Stimulated activated naive CD8-positive, alpha-beta T cell treated with anti-CD3 and anti-CD28 coated beads, Interleukin-15, amount 100 ng/mL, for 72 hours (primary cell): ENCODE measurements at regions not wholly inside any gene's neighbourhood (a gene's known extent, or its start where the extent isn't known, plus 50 kb on each side); places are given as distances from the start of the nearest gene placed in this dataset.

ENCODE experiments used
- ATAC-seq: fragments of 150-1000 bp; cut with Tn5 transposase; 2 replicates; pipeline ENCODE4 v1.10.0; 2021; ENCODE audit warnings: mild to moderate bottlenecking, moderate library complexity
- DNase-seq, 2 donors: peaks; one replicate each; pipeline ENCODE4 v3.0.0; 2021 to 2022
- H3K27ac Mint-ChIP-seq, 2 donors: one replicate each; pipeline ENCODE4 v1.8.0; 2022; ENCODE audit warnings: mild to moderate bottlenecking in 2 of 2, mixed read lengths in 2 of 2, moderate library complexity in 2 of 2
- H3K27me3 Mint-ChIP-seq: one replicate; pipeline ENCODE4 v1.8.0; 2022; ENCODE audit warnings: mixed read lengths
- H3K4me1 Mint-ChIP-seq: one replicate; pipeline ENCODE4 v1.8.0; 2022; ENCODE audit warnings: mild to moderate bottlenecking, mixed read lengths
- H3K4me3 Mint-ChIP-seq, 2 donors: one replicate each; pipeline ENCODE4 v1.8.0; 2022; ENCODE audit warnings: mild to moderate bottlenecking in 2 of 2, mixed read lengths in 2 of 2, moderate library complexity in 1 of 2
- H3K9me3 Mint-ChIP-seq, 2 donors: one replicate each; pipeline ENCODE4 v1.8.0; 2022; ENCODE audit warnings: mixed read lengths in 2 of 2

DNA sequence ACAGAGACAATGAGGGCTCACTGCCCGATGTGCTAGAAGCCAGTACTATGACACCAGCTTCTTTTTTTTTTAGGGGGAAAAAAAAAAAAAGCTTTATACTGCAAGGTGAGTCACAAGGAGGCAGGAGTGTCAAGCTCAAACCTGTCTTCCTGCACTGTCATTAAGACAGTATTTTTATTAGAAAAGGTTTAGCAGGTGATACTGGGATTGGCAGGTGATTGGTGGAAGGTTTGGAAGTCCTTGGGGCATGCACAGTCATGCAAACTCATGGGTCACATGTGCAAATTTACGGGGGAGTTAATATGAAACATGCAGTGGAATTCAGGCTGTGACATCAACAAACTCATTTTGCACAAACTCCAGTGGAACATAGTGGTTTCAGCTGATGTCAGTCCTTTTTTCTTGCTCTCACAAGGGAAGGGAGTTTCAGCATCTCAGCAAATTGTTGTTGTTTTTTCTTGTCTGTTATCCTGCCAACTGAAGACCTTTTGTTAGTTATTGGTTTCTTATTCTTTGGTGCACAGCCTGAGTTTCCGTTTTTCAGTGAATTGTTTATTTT lies 530.6 kb downstream of the ANKRD7 start:
- H3K9me3 Mint-ChIP-seq = peaks cover 0 to 7% of the 10 kb centered on the region in 2 donors
- no peak for ATAC-seq
- H3K4me3 Mint-ChIP-seq = no peak overlapping the region
- H3K27me3 Mint-ChIP-seq = no peaks in the 10 kb centered on the region
- DNase-seq = no peak
- no peak overlapping the region for H3K27ac Mint-ChIP-seq
- H3K4me1 Mint-ChIP-seq = no peaks in the 10 kb centered on the region

DNA sequence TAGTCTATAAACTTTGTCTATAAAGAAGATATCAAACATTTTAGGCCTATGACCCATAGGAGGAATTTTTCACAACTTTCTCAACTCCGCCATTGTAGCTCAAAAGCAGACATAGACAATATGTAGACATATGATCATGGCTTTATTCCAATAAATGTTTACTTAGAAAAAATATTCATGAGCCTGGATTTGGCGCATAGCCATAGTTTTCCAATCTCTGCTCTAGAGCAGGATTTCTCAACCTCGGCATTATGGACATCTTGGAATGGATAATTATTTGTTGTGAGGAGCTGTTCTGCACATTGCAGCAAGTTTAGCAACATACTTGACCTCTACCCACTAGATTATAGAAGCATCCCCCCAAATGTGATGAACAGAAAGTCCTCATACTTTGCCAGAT lies 532.6 kb downstream of the ANKRD7 start:
- Mint-ChIP-seq H3K4me3 (no peak overlapping the region), H3K9me3 (no peaks in the 10 kb centered on the region), H3K27me3 (no peaks in the 10 kb centered on the region), H3K27ac (no peak overlapping the region), H3K4me1 (no peaks in the 10 kb centered on the region)
- ATAC-seq (no peak), DNase-seq (no peak)

DNA sequence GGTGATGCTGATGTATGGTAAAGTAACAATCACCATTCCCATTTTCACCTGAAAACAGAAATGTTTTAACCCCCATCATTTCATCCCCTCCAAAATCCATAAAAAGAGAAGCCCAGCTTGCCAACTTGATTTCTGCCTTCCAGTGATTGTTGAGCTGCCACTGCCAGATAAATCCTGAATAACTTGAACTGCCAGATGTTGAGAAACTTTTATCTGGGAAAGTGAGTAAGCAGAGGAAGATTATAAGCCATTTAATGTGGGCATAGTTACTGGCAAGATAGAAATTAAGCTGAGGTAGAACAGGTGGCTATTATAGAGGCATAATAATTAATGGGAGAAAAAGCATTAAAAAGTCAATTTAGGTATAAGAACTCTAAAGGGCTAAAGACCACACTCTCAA lies 534.1 kb downstream of the ANKRD7 start:
- DNase-seq = no peak
- Mint-ChIP-seq H3K27me3 (no peaks in the 10 kb centered on the region), H3K4me3 (no peak overlapping the region), H3K27ac (no peak overlapping the region), H3K4me1 (no peaks in the 10 kb centered on the region), H3K9me3 (no peaks in the 10 kb centered on the region)
- ATAC-seq = no peak

DNA sequence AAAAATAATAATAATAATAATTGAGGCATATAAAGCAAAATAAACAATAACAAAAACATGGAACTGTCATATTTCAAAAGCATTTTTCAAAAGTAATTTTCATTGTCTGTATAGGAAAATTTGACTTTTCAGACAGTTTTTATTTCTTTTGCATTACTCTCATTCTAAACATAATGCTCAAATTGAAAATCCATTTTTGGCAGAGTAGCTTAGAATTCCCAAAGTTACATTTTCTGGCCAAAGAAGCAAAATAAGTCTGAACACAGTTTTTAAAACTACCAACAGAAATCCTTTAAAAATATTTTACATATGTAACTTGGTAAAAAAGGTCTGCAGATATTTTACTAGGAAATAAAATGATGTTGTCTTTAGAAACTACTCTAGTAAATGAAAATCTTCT lies 535.4 kb downstream of the ANKRD7 start:
- DNase-seq (no peak), ATAC-seq (no peak)
- Mint-ChIP-seq H3K9me3 (peaks cover 0 to 8% of the 10 kb centered on the region in 2 donors), H3K4me3 (no peak overlapping the region), H3K4me1 (no peaks in the 10 kb centered on the region), H3K27me3 (no peaks in the 10 kb centered on the region), H3K27ac (no peak overlapping the region)

DNA sequence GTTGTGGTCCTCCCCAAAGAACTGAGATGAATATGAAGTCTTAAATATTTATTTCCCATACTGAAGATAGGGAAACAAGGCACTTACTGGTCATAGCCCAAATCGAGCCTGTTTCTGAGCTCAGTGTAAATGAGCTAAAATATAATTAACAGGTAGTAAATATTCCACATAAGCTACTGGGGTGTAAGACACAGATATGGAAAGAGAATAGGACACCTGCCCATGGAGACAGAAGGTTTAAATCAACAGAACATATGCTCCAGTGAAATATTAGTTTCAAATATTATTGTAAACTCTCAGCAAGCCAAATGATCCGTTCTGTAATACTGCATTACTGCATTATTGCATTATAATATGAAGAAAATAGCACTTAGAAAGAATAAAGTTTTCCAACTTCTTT lies 537.9 kb downstream of the ANKRD7 start:
- peaks cover 0 to 8% of the 10 kb centered on the region in 2 donors for H3K9me3 Mint-ChIP-seq
- no peak overlapping the region for H3K27ac Mint-ChIP-seq
- no peak overlapping the region for H3K4me3 Mint-ChIP-seq
- DNase-seq = no peak
- no peaks in the 10 kb centered on the region for H3K27me3 Mint-ChIP-seq
- H3K4me1 Mint-ChIP-seq = no peaks in the 10 kb centered on the region
- ATAC-seq = no peak

DNA sequence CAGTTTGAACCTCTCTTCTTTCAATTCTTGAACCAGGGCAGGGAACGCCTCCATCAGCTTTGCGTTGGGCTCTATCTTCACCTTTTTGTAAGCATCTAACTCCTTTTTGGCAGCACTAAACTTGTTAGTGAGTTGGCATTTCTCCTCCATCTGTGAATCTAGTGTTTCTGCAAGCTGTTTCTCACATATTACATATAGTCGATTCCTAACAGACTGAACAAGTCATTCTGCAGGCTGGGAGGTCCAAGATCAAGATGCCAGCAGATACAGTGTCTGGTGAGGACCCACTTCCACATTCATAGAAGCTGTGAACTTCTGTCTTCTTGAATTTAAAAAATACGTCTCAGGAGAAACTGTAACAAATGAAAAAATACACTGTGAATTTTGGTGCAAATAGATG lies 539.7 kb downstream of the ANKRD7 start:
- no peak overlapping the region for H3K27ac Mint-ChIP-seq
- H3K9me3 Mint-ChIP-seq = peaks cover 0 to 8% of the 10 kb centered on the region in 2 donors
- no peak overlapping the region for H3K4me3 Mint-ChIP-seq
- H3K4me1 Mint-ChIP-seq = no peaks in the 10 kb centered on the region
- DNase-seq = no peak
- ATAC-seq = no peak
- no peaks in the 10 kb centered on the region for H3K27me3 Mint-ChIP-seq

DNA sequence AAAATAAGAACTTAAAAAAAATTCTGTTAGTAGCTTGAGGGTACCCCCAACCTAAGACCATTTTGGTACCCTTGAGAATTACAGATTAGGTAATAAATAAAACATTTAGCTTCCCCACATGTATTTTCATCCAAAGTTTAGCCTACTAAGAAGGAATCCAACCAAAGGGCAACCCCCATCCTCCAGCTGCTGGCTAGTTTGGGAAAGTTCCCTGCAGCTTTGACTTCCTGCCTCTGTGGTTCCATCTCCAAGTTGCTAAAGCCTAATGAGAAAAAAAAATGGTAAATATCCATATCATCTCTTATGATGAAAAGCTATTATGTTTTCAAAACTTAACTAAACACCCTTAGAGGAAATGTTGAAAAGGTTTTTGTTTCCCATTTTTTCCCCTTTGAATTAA lies 547.2 kb downstream of the ANKRD7 start:
- ATAC-seq = no peak
- DNase-seq = no peak
- Mint-ChIP-seq H3K4me3 (no peak overlapping the region), H3K27ac (no peak overlapping the region), H3K27me3 (no peaks in the 10 kb centered on the region), H3K9me3 (peaks cover 0 to 4% of the 10 kb centered on the region in 2 donors), H3K4me1 (no peaks in the 10 kb centered on the region)

DNA sequence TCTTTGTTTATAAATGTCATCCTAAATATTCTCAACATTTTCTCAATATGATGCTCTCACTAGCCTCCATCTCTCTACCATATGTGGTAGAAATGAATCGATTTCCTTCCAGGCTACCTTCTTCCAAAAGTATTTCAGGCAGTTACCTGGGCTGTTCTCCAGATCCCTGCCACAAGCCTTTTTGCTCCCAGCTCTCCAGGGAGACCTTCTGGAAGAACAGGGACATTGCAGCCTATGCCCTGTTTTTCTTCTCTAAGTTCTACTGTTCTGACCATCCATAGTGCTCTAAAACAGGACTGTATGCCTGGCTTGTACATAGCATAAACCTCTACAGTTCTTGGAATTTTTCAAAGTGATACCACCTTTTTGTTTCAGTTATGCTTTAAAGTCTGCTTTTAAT lies 552.8 kb downstream of the ANKRD7 start:
- DNase-seq (no peak), ATAC-seq (no peak)
- no peaks in the 10 kb centered on the region for H3K4me1 Mint-ChIP-seq
- peaks cover 18 to 24% of the 10 kb centered on the region in 2 donors for H3K9me3 Mint-ChIP-seq
- H3K27ac Mint-ChIP-seq = no peak overlapping the region
- H3K4me3 Mint-ChIP-seq = no peak overlapping the region
- no peaks in the 10 kb centered on the region for H3K27me3 Mint-ChIP-seq

GRCh38 chr7:118792682-118793081 lies 568.2 kb downstream of the ANKRD7 start:
- Mint-ChIP-seq H3K27me3 (no peaks in the 10 kb centered on the region), H3K9me3 (peaks cover 0 to 3% of the 10 kb centered on the region in 2 donors), H3K4me3 (no peak overlapping the region), H3K4me1 (no peaks in the 10 kb centered on the region), H3K27ac (no peak overlapping the region)
- DNase-seq (no peak), ATAC-seq (no peak)

GRCh38 chr7:118793582-118793981 lies 569.1 kb downstream of the ANKRD7 start:
- no peak for DNase-seq
- Mint-ChIP-seq H3K4me1 (no peaks in the 10 kb centered on the region), H3K27ac (no peak overlapping the region), H3K9me3 (peaks cover 3 to 4% of the 10 kb centered on the region in 2 donors), H3K27me3 (no peaks in the 10 kb centered on the region), H3K4me3 (no peak overlapping the region)
- no peak for ATAC-seq

GRCh38 chr7:118794419-118794818 lies 569.9 kb downstream of the ANKRD7 start:
- H3K27me3 Mint-ChIP-seq = no peaks in the 10 kb centered on the region

DNA sequence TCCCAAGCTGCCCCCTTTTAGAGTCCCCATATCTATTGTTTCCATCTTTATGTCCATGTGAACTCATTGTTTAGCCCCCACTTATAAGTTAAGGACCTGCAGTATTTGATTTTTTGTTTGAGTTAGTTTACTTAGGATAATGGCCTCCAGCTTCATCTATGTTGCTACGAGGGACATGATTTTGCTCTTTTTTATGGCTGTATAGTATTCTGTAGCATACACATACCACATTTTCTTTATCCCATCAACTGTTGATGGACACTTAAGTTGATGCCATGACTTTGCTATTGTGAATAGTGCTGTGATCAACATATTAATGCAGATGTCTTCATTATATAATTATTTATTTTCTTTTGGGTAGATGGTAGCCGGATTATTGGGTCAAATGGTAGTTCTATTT lies 576.9 kb downstream of the ANKRD7 start:
- peaks cover 12% of the 10 kb centered on the region in 2 donors for H3K9me3 Mint-ChIP-seq
- ATAC-seq = no peak
- no peaks in the 10 kb centered on the region for H3K27me3 Mint-ChIP-seq
- H3K27ac Mint-ChIP-seq = no peak overlapping the region
- no peak overlapping the region for H3K4me3 Mint-ChIP-seq
- no peak for DNase-seq
- H3K4me1 Mint-ChIP-seq = no peaks in the 10 kb centered on the region

More at GRCh38 chr7:118794419-118794818, 569.9 kb downstream of the ANKRD7 start:
- Mint-ChIP-seq H3K27ac (no peak overlapping the region), H3K4me1 (no peaks in the 10 kb centered on the region), H3K9me3 (peaks cover 4 to 8% of the 10 kb centered on the region in 2 donors), H3K4me3 (no peak overlapping the region)
- ATAC-seq (no peak), DNase-seq (no peak)

- Mint-ChIP-seq H3K27ac (no peak overlapping the region), H3K4me1 (no peaks in the 10 kb centered on the region), H3K27me3 (no peaks in the 10 kb centered on the region), H3K4me3 (no peak overlapping the region), H3K9me3 (peaks cover 12% of the 10 kb centered on the region in 2 donors)
- no peak for DNase-seq
- ATAC-seq = no peak
Observed at GRCh38 chr7:118802726-118803125, 578.2 kb downstream of the ANKRD7 start.

DNA sequence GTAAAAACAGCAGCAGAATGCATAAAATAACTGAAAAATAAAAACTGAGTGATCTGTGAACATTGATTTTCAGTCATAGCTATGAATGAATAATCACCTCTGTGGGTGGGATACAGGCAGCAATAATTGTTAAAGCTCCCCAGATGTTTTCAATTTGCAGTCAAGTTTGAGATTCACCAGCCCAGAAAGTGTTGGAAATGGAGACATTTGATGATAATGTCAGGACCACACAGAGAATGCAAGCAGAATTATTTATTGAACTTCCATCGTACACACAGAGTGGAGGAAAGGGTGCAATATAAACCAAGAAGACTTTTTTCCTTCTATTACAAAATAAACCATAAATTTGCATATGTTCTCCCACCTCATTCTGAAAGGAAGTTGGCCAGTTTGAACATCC lies 601.7 kb downstream of the ANKRD7 start:
- ATAC-seq (no peak), DNase-seq (no peak)
- Mint-ChIP-seq H3K27me3 (no peaks in the 10 kb centered on the region), H3K4me1 (no peaks in the 10 kb centered on the region), H3K9me3 (no peaks in the 10 kb centered on the region), H3K27ac (no peak overlapping the region), H3K4me3 (no peak overlapping the region)

- DNase-seq (no peak), ATAC-seq (peak; percentile 65)
- H3K27me3 Mint-ChIP-seq = no peaks in the 10 kb centered on the region
- H3K9me3 Mint-ChIP-seq = peaks cover 0 to 12% of the 10 kb centered on the region in 2 donors
- no peak overlapping the region for H3K4me3 Mint-ChIP-seq
- H3K4me1 Mint-ChIP-seq = no peaks in the 10 kb centered on the region
- no peak overlapping the region for H3K27ac Mint-ChIP-seq
Observed at GRCh38 chr7:118836933-118837332, 612.4 kb downstream of the ANKRD7 start.

- H3K4me1 Mint-ChIP-seq = no peaks in the 10 kb centered on the region
- peaks cover 0 to 7% of the 10 kb centered on the region in 2 donors for H3K9me3 Mint-ChIP-seq
- H3K27ac Mint-ChIP-seq = no peak overlapping the region
- ATAC-seq (no peak), DNase-seq (no peak)
- H3K4me3 Mint-ChIP-seq = no peak overlapping the region
- no peaks in the 10 kb centered on the region for H3K27me3 Mint-ChIP-seq
Observed at GRCh38 chr7:118839515-118839914, 615.0 kb downstream of the ANKRD7 start.

GRCh38 chr7:118843456-118843855 lies 619.0 kb downstream of the ANKRD7 start:
- Mint-ChIP-seq H3K4me1 (no peaks in the 10 kb centered on the region), H3K9me3 (peaks cover 5 to 7% of the 10 kb centered on the region in 2 donors), H3K4me3 (no peak overlapping the region), H3K27ac (no peak overlapping the region), H3K27me3 (no peaks in the 10 kb centered on the region)
- no peak for ATAC-seq
- DNase-seq = no peak
